ENCODE measurements at regions not wholly inside any gene's neighbourhood (a gene's known extent, or its start where the extent isn't known, plus 50 kb on each side); places are given as distances from the start of the nearest gene placed in this dataset.

DNA sequence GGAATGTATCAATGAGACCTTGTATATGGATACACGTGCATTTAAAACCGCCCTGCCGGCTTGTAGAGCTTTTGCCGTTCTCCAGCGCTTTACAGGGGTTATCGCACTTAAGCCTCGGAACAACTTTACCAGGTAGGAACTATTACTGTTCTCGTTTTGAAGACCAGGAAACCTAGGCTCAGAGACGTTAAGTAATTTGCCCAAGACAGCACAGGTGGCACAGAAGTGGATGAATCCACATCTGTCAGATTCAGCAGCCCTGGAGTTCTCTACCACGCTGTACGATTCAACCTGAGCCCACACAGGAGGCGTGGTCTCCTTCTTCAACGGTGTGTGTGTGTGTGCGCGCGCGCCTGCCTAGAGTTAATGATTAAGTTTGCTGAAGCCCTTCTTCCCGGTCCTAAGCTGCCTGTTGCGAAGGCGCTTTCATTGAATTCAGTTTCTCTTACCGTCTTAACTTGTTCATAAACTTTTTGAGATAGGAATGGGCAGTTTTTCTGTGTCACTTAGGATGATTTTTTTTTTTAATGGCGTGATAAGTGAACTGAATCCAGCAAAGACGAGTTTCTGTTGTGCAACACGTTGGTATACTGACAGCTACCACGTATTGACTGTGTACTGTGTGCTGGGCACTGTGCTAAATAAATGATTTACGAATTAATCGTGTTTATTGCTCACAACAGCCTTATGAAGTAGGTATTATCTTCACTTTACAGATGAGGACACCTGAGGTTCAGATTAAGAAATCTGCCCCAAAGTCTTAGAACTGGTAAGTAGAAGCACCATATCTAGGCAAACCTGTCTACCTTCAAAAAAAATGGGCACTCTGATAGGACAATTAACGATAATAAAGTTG is 67.4 kb downstream of the KCNRG start:
- H3K36me3 ChIP-seq (ENCODE audit: control insufficient read depth in 2 of 2, insufficient read depth in 1 of 2, low read length in 2 of 2): no peaks in the 10 kb centered on the region
- H3K4me1 ChIP-seq (ENCODE audit: control insufficient read depth, insufficient read depth, low read length): peaks cover 6% of the 10 kb centered on the region; the same call in 1 of the 2 replicates
- peak overlapping the region; percentile 79 for H3K27ac ChIP-seq (ENCODE audit: extremely low read depth, low read depth, low read length)
- POLR2A ChIA-PET: interaction anchor here (0.8 to 5.3 kb wide), 8 partner anchors 37 to 275 kb away, joined by 3 to 50 read pairs (median 4); partner anchors contain the start of gene TRIM13
- CTCF ChIA-PET: interaction anchor here (0.5 to 1.2 kb wide), 4 partner anchors 16 to 249 kb away, joined by 3 to 4 read pairs (median 4); no protein-coding TSS in a partner anchor
- H3K4me3 ChIP-seq (ENCODE audit: low read depth, low read length): peak overlapping the region; percentile 63
- H3K9me3 ChIP-seq (ENCODE audit: control insufficient read depth, insufficient read depth, low read depth, low read length): no peaks in the 10 kb centered on the region
- TF ChIP-seq ZNF530 (tag by site-specific recombination; IDR thresholded peaks at IDR 0.05; ENCODE audit: low read depth) (no peak), ZNF837 (tag by site-specific recombination; IDR thresholded peaks at IDR 0.05) (no peak), ZNF24 (tag by site-specific recombination; IDR thresholded peaks at IDR 0.05) (peak; percentile 57; the same call in 1 of the 2 replicates), ZNF157 (tag by site-specific recombination; IDR thresholded peaks at IDR 0.05) (no peak), ZBTB20 (tag by site-specific recombination; IDR thresholded peaks at IDR 0.05) (no peak), MEIS1 (CRISPR knock-in tag; IDR thresholded peaks at IDR 0.05; ENCODE audit: borderline replicate concordance) (no peak), ZNF155 (tag by site-specific recombination; IDR thresholded peaks at IDR 0.05) (no peak), KLF10 (tag by site-specific recombination; IDR thresholded peaks at IDR 0.05) (peak; percentile 46; the same call in 1 of the 2 replicates), ZNF624 (tag by site-specific recombination; IDR thresholded peaks at IDR 0.05) (no peak), ZNF354C (tag by site-specific recombination; IDR thresholded peaks at IDR 0.05; ENCODE audit: borderline replicate concordance, low read depth) (no peak), ZNF561 (tag by site-specific recombination; IDR thresholded peaks at IDR 0.05; ENCODE audit: borderline replicate concordance) (peak; percentile 50), ZNF350 (tag by site-specific recombination; IDR thresholded peaks at IDR 0.05) (no peak), ZNF843 (tag by site-specific recombination; IDR thresholded peaks at IDR 0.05) (no peak), ZNF48 (tag by site-specific recombination; IDR thresholded peaks at IDR 0.05) (no peak), SP2 (tag by site-specific recombination; IDR thresholded peaks at IDR 0.05) (no peak), REPIN1 (tag by site-specific recombination; IDR thresholded peaks at IDR 0.05; ENCODE audit: low read depth) (no peak), ZNF391 (tag by site-specific recombination; IDR thresholded peaks at IDR 0.05; ENCODE audit: borderline replicate concordance, low read depth) (no peak), GLI2 (tag by site-specific recombination; IDR thresholded peaks at IDR 0.05; ENCODE audit: borderline replicate concordance, low read depth) (no peak), ZNF548 (tag by site-specific recombination; IDR thresholded peaks at IDR 0.05) (no peak), ZNF311 (tag by site-specific recombination; IDR thresholded peaks at IDR 0.05; ENCODE audit: borderline replicate concordance) (no peak), ZNF426 (tag by site-specific recombination; IDR thresholded peaks at IDR 0.05) (no peak), ZNF138 (tag by site-specific recombination; IDR thresholded peaks at IDR 0.05; ENCODE audit: borderline replicate concordance) (no peak), MYNN (tag by site-specific recombination; IDR thresholded peaks at IDR 0.05; ENCODE audit: borderline replicate concordance) (no peak), ZIC2 (tag by site-specific recombination; IDR thresholded peaks at IDR 0.05) (no peak), ZBTB21 (tag by site-specific recombination; IDR thresholded peaks at IDR 0.05) (no peak)
- TF ChIP-seq, protein P1, sequence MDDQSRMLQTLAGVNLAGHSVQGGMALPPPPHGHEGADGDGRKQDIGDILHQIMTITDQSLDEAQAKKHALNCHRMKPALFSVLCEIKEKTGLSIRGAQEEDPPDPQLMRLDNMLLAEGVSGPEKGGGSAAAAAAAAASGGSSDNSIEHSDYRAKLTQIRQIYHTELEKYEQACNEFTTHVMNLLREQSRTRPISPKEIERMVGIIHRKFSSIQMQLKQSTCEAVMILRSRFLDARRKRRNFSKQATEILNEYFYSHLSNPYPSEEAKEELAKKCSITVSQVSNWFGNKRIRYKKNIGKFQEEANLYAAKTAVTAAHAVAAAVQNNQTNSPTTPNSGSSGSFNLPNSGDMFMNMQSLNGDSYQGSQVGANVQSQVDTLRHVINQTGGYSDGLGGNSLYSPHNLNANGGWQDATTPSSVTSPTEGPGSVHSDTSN (CRISPR knock-in tag; IDR thresholded peaks at IDR 0.05): no peak
- TF ChIP-seq, protein P2, sequence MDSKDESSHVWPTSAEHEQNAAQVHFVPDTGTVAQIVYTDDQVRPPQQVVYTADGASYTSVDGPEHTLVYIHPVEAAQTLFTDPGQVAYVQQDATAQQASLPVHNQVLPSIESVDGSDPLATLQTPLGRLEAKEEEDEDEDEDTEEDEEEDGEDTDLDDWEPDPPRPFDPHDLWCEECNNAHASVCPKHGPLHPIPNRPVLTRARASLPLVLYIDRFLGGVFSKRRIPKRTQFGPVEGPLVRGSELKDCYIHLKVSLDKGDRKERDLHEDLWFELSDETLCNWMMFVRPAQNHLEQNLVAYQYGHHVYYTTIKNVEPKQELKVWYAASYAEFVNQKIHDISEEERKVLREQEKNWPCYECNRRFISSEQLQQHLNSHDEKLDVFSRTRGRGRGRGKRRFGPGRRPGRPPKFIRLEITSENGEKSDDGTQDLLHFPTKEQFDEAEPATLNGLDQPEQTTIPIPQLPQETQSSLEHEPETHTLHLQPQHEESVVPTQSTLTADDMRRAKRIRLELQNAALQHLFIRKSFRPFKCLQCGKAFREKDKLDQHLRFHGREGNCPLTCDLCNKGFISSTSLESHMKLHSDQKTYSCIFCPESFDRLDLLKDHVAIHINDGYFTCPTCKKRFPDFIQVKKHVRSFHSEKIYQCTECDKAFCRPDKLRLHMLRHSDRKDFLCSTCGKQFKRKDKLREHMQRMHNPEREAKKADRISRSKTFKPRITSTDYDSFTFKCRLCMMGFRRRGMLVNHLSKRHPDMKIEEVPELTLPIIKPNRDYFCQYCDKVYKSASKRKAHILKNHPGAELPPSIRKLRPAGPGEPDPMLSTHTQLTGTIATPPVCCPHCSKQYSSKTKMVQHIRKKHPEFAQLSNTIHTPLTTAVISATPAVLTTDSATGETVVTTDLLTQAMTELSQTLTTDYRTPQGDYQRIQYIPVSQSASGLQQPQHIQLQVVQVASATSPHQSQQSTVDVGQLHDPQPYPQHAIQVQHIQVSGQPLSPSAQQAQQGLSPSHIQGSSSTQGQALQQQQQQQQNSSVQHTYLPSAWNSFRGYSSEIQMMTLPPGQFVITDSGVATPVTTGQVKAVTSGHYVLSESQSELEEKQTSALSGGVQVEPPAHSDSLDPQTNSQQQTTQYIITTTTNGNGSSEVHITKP (tag by site-specific recombination; IDR thresholded peaks at IDR 0.05): peak; percentile 68
- TF ChIP-seq, protein P3, sequence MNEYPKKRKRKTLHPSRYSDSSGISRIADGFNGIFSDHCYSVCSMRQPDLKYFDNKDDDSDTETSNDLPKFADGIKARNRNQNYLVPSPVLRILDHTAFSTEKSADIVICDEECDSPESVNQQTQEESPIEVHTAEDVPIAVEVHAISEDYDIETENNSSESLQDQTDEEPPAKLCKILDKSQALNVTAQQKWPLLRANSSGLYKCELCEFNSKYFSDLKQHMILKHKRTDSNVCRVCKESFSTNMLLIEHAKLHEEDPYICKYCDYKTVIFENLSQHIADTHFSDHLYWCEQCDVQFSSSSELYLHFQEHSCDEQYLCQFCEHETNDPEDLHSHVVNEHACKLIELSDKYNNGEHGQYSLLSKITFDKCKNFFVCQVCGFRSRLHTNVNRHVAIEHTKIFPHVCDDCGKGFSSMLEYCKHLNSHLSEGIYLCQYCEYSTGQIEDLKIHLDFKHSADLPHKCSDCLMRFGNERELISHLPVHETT (tag by site-specific recombination; IDR thresholded peaks at IDR 0.05): 0 out of 2 replicates have a peak, but pooled peaks have one; percentile 56
- TF ChIP-seq, protein P4, sequence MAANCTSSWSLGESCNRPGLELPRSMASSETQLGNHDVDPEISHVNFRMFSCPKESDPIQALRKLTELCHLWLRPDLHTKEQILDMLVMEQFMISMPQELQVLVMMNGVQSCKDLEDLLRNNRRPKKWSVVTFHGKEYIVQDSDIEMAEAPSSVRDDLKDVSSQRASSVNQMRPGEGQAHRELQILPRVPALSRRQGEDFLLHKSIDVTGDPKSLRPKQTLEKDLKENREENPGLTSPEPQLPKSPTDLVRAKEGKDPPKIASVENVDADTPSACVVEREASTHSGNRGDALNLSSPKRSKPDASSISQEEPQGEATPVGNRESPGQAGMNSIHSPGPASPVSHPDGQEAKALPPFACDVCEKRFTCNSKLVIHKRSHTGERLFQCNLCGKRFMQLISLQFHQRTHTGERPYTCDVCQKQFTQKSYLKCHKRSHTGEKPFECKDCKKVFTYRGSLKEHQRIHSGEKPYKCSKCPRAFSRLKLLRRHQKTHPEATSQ (tag by site-specific recombination; IDR thresholded peaks at IDR 0.05): no peak

All from HEK293 (cell line).